ENCODE measurements at regions not wholly inside any gene's neighbourhood (a gene's known extent, or its start where the extent isn't known, plus 50 kb on each side); places are given as distances from the start of the nearest gene placed in this dataset.

DNA sequence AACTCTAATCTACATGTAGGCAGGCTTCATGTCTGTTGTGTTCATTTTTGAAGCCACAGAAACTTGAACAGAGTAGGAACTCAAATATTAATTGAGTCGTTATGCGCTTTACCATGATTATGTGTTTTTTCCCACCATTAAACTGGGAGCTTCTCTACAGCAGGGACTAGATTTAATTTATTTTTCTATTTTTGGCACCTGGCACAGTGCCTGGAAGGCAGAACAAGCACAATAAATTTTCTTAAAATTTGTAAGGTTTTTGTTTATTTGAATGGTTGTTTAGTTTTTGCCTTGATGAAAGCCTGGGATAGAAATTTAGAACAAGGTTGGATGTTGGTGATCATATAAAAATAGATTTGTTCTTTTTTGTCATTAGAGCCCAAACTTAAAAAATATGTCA lies 221.7 kb upstream of the PLEKHG7 start:
- TF ChIP-seq, protein P1, sequence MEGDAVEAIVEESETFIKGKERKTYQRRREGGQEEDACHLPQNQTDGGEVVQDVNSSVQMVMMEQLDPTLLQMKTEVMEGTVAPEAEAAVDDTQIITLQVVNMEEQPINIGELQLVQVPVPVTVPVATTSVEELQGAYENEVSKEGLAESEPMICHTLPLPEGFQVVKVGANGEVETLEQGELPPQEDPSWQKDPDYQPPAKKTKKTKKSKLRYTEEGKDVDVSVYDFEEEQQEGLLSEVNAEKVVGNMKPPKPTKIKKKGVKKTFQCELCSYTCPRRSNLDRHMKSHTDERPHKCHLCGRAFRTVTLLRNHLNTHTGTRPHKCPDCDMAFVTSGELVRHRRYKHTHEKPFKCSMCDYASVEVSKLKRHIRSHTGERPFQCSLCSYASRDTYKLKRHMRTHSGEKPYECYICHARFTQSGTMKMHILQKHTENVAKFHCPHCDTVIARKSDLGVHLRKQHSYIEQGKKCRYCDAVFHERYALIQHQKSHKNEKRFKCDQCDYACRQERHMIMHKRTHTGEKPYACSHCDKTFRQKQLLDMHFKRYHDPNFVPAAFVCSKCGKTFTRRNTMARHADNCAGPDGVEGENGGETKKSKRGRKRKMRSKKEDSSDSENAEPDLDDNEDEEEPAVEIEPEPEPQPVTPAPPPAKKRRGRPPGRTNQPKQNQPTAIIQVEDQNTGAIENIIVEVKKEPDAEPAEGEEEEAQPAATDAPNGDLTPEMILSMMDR (IDR thresholded peaks at IDR 0.05) = no peak
- TF ChIP-seq POLR2AphosphoS5 (IDR thresholded peaks at IDR 0.05; ENCODE audit: low read depth, low read length) (no peak), SIN3A (IDR thresholded peaks at IDR 0.05; ENCODE audit: borderline replicate concordance, insufficient read depth, low read depth, low read length) (no peak)
- TF ChIP-seq, protein P2, sequence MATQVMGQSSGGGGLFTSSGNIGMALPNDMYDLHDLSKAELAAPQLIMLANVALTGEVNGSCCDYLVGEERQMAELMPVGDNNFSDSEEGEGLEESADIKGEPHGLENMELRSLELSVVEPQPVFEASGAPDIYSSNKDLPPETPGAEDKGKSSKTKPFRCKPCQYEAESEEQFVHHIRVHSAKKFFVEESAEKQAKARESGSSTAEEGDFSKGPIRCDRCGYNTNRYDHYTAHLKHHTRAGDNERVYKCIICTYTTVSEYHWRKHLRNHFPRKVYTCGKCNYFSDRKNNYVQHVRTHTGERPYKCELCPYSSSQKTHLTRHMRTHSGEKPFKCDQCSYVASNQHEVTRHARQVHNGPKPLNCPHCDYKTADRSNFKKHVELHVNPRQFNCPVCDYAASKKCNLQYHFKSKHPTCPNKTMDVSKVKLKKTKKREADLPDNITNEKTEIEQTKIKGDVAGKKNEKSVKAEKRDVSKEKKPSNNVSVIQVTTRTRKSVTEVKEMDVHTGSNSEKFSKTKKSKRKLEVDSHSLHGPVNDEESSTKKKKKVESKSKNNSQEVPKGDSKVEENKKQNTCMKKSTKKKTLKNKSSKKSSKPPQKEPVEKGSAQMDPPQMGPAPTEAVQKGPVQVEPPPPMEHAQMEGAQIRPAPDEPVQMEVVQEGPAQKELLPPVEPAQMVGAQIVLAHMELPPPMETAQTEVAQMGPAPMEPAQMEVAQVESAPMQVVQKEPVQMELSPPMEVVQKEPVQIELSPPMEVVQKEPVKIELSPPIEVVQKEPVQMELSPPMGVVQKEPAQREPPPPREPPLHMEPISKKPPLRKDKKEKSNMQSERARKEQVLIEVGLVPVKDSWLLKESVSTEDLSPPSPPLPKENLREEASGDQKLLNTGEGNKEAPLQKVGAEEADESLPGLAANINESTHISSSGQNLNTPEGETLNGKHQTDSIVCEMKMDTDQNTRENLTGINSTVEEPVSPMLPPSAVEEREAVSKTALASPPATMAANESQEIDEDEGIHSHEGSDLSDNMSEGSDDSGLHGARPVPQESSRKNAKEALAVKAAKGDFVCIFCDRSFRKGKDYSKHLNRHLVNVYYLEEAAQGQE (IDR thresholded peaks at IDR 0.05; ENCODE audit: insufficient read depth in 1 of 2, low read depth in 2 of 2, low read length in 1 of 2) = no peak
